ENCODE measurements at regions not wholly inside any gene's neighbourhood (a gene's known extent, or its start where the extent isn't known, plus 50 kb on each side); places are given as distances from the start of the nearest gene placed in this dataset.

DNA sequence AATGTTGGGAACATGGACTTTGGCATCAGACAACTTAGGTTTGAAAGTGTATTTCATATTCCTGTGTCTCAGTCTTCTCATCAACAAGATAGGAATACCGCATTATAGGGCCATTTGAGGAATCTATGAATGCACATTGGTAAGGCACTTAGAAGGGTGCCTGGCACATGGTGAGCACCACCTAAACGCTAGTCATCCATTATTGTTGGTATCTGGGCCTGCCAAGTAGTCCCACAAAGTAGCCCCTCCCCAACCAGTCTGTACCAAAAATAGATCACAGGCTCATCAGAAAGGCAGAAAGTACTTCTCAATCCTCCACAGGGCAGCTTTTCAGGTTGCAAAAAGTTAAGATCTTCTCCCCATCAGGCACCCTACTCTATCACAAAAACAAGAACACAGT lies 162.3 kb upstream of the KLF3 start:
- H3K9me3 Mint-ChIP-seq, result no peaks in the 10 kb centered on the region
- H3K27me3 Mint-ChIP-seq (ENCODE audit: insufficient read depth), result peaks cover 32% of the 10 kb centered on the region
- peaks cover 22% of the 10 kb centered on the region for H3K4me1 Mint-ChIP-seq (ENCODE audit: low read depth)
- H3K27ac Mint-ChIP-seq, result no peak overlapping the region
- intact Hi-C loops (cut with micrococcal nuclease), result no loop called here
- no peak overlapping the region for H3K4me3 Mint-ChIP-seq
- H3K36me3 Mint-ChIP-seq (ENCODE audit: low read depth), result peaks cover 2% of the 10 kb centered on the region
- no peak for DNase-seq (ENCODE audit: low spot score)

DNA sequence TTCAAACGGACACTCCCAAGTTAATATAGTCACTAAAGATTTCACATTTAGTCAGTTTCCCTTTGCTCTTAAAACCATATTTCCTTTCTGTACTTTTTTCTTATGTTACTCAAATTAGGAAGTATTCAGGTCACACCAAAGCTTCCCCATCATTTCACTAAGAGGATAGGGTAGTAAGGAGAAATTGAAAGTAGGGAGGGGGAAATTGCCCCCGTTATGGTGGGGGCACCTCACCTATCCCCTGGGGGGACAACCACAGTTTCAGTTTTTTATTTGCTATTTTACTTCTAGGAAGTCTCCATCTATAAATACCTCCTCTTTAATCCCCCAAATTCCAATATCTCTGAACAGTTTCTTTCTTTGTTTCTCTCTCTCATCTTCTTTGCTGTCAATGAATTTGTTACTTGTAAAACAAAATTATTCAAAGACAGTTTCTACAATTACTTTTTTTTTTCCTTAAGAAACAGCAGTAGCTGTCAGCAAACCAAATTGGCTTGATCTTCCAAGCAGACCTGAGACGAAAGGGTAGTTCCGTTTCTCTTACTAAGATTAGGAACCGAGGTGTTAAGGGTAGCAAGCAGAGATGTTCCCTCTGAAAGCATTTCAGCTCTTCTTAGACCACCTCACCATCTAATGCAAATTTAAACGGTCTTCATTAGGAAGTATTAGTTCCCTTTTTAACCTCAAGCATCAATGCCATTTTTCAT lies 160.2 kb upstream of the KLF3 start:
- peaks cover 44% of the 10 kb centered on the region for H3K4me1 Mint-ChIP-seq (ENCODE audit: low read depth)
- H3K9me3 Mint-ChIP-seq, result no peaks in the 10 kb centered on the region
- no peak for DNase-seq (ENCODE audit: low spot score)
- intact Hi-C loops (cut with micrococcal nuclease), result no loop called here
- H3K27ac Mint-ChIP-seq, result no peak overlapping the region
- no peak overlapping the region for H3K4me3 Mint-ChIP-seq
- peaks cover 42% of the 10 kb centered on the region for H3K27me3 Mint-ChIP-seq (ENCODE audit: insufficient read depth)
- H3K36me3 Mint-ChIP-seq (ENCODE audit: low read depth), result peaks cover 3% of the 10 kb centered on the region

DNA sequence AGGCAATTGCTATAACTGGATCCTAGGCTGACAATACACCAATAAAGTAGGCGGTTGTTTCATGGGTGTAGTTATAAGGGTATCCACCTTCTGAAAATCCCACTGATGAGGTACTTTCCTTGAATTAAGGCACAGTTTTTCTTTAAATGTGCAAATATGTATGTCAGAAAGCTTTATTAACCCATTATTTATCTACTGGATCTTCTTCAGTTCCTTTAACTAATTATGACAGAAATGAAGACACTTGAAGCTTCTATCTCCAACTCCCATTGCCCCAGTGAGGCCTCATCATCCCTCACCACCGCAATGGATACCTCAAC lies 159.6 kb upstream of the KLF3 start:
- H3K36me3 Mint-ChIP-seq (ENCODE audit: low read depth), result peaks cover 3% of the 10 kb centered on the region
- intact Hi-C loops (cut with micrococcal nuclease), result no loop called here
- no peak overlapping the region for H3K27ac Mint-ChIP-seq
- DNase-seq (ENCODE audit: low spot score), result no peak
- H3K4me3 Mint-ChIP-seq, result no peak overlapping the region
- no peaks in the 10 kb centered on the region for H3K9me3 Mint-ChIP-seq
- H3K27me3 Mint-ChIP-seq (ENCODE audit: insufficient read depth), result peaks cover 41% of the 10 kb centered on the region
- H3K4me1 Mint-ChIP-seq (ENCODE audit: low read depth), result peaks cover 49% of the 10 kb centered on the region

- peaks cover 84% of the 10 kb centered on the region for H3K4me1 Mint-ChIP-seq (ENCODE audit: low read depth)
- H3K4me3 Mint-ChIP-seq, result peak overlapping the region; percentile 68
- peaks cover 40% of the 10 kb centered on the region for H3K27me3 Mint-ChIP-seq (ENCODE audit: insufficient read depth)
- peak overlapping the region; percentile 42 for H3K27ac Mint-ChIP-seq
- intact Hi-C loops (cut with micrococcal nuclease), result no loop called here
- peak; percentile 49 for DNase-seq (ENCODE audit: low spot score)
- peaks cover 5% of the 10 kb centered on the region for H3K9me3 Mint-ChIP-seq
- H3K36me3 Mint-ChIP-seq (ENCODE audit: low read depth), result peaks cover 13% of the 10 kb centered on the region
Observed at GRCh38 chr4:38509551-38509950, 154.4 kb upstream of the KLF3 start.

GRCh38 chr4:38510201-38510600 lies 153.8 kb upstream of the KLF3 start:
- H3K4me3 Mint-ChIP-seq, result peak overlapping the region; percentile 68
- peaks cover 86% of the 10 kb centered on the region for H3K4me1 Mint-ChIP-seq (ENCODE audit: low read depth)
- no peak for DNase-seq (ENCODE audit: low spot score)
- intact Hi-C loops (cut with micrococcal nuclease), result no loop called here
- H3K9me3 Mint-ChIP-seq, result peaks cover 5% of the 10 kb centered on the region
- peaks cover 40% of the 10 kb centered on the region for H3K27me3 Mint-ChIP-seq (ENCODE audit: insufficient read depth)
- H3K27ac Mint-ChIP-seq, result peak overlapping the region; percentile 13
- H3K36me3 Mint-ChIP-seq (ENCODE audit: low read depth), result peaks cover 12% of the 10 kb centered on the region

DNA sequence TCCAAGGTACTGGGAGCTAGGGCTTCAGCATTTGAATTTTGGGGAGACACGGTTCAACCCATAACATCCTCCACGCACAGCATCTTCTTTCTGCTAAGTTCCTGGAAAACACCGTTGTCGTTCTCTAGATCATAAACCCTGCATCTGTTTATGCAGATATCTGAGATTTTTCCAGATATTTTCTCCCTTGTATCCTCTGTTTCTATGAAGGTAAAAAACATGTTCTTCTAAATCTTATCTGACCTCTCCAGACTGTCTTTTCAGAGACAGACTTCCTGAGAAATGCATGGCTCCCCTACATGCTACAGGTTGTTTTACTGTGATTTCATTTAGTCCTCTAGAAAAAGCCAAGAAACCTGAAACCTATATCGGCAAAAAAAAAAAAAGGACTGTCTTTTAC lies 152.3 kb upstream of the KLF3 start:
- peaks cover 5% of the 10 kb centered on the region for H3K9me3 Mint-ChIP-seq
- peak overlapping the region; percentile 3 for H3K4me3 Mint-ChIP-seq
- peaks cover 13% of the 10 kb centered on the region for H3K36me3 Mint-ChIP-seq (ENCODE audit: low read depth)
- H3K27ac Mint-ChIP-seq, result no peak overlapping the region
- no peak for DNase-seq (ENCODE audit: low spot score)
- intact Hi-C loops (cut with micrococcal nuclease), result no loop called here
- peaks cover 75% of the 10 kb centered on the region for H3K4me1 Mint-ChIP-seq (ENCODE audit: low read depth)
- peaks cover 39% of the 10 kb centered on the region for H3K27me3 Mint-ChIP-seq (ENCODE audit: insufficient read depth)

GRCh38 chr4:38512840-38513239 lies 151.2 kb upstream of the KLF3 start:
- Mint-ChIP-seq H3K9me3 (peaks cover 5% of the 10 kb centered on the region), H3K27ac (no peak overlapping the region), H3K4me3 (no peak overlapping the region), H3K36me3 (ENCODE audit: low read depth) (peaks cover 12% of the 10 kb centered on the region), H3K4me1 (ENCODE audit: low read depth) (peaks cover 64% of the 10 kb centered on the region), H3K27me3 (ENCODE audit: insufficient read depth) (peaks cover 28% of the 10 kb centered on the region)
- intact Hi-C loops (cut with micrococcal nuclease), result no loop called here
- DNase-seq (ENCODE audit: low spot score), result no peak

DNA sequence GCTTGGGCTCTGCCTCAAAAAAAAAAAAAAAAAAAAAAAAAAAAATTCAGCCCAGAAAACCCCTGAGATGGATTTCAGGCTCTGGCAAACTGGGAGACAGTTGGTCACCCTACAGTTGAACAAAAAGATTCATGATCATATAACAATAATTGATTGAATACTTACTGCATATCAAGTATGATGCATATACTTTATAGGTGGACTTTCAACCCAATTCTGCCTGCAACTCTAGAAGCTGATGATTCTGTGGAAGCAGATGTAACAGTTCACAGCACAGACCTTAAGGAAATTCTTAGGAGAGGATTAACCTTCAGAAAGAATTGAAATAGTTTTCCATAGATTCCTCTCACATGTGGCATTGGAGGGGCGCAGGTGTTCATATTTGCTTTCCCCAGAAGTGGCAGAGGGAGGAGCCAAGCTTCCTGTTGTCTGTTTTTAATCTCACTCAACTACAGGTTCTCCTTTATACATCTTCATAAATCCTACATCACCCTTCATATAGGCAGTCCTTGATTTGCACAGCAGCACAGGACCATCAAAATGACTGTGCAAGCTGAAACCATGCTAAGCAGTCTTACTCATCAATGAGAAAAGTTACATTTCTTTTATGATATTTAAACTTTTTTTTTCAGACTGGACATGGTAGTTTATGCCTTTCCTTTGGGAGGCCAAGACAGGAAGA lies 149.4 kb upstream of the KLF3 start:
- H3K4me1 Mint-ChIP-seq (ENCODE audit: low read depth), result peaks cover 46% of the 10 kb centered on the region
- H3K9me3 Mint-ChIP-seq, result peaks cover 5% of the 10 kb centered on the region
- DNase-seq (ENCODE audit: low spot score), result no peak
- peaks cover 29% of the 10 kb centered on the region for H3K27me3 Mint-ChIP-seq (ENCODE audit: insufficient read depth)
- H3K4me3 Mint-ChIP-seq, result no peak overlapping the region
- peaks cover 14% of the 10 kb centered on the region for H3K36me3 Mint-ChIP-seq (ENCODE audit: low read depth)
- no peak overlapping the region for H3K27ac Mint-ChIP-seq
- intact Hi-C loops (cut with micrococcal nuclease), result no loop called here

- Mint-ChIP-seq H3K4me1 (ENCODE audit: low read depth) (peaks cover 30% of the 10 kb centered on the region), H3K27me3 (ENCODE audit: insufficient read depth) (peaks cover 28% of the 10 kb centered on the region), H3K4me3 (no peak overlapping the region), H3K36me3 (ENCODE audit: low read depth) (peaks cover 19% of the 10 kb centered on the region), H3K9me3 (peaks cover 5% of the 10 kb centered on the region), H3K27ac (no peak overlapping the region)
- intact Hi-C loops (cut with micrococcal nuclease), result no loop called here
- no peak for DNase-seq (ENCODE audit: low spot score)
Observed at GRCh38 chr4:38516190-38516589, 147.8 kb upstream of the KLF3 start.

DNA sequence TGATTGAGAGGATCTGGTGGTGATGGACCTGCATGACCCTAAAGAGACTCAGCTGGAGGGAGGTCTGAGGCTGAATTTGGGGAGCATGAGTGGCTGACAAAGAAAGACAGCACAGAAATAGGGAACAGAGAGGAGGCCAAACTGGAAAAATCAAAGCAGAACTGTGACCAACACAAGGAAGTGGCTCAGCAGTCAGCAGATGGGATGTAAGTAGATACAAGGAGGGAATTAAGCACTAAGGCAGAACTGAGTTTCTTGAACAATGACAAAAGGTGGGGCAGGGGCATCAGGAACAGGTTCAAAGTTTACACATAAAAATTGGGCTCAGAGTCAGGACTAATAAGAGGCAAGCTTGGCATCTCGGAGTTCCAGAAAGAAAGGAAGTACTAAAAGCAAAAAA lies 144.3 kb upstream of the KLF3 start:
- H3K27me3 Mint-ChIP-seq (ENCODE audit: insufficient read depth), result peaks cover 24% of the 10 kb centered on the region
- peaks cover 12% of the 10 kb centered on the region for H3K36me3 Mint-ChIP-seq (ENCODE audit: low read depth)
- no peaks in the 10 kb centered on the region for H3K9me3 Mint-ChIP-seq
- H3K27ac Mint-ChIP-seq, result no peak overlapping the region
- H3K4me3 Mint-ChIP-seq, result no peak overlapping the region
- DNase-seq (ENCODE audit: low spot score), result no peak
- H3K4me1 Mint-ChIP-seq (ENCODE audit: low read depth), result peaks cover 22% of the 10 kb centered on the region
- intact Hi-C loops (cut with micrococcal nuclease), result loop anchor here (5.0 kb wide), 3 partner anchors 182 to 357 kb away; no protein-coding TSS in a partner anchor

DNA sequence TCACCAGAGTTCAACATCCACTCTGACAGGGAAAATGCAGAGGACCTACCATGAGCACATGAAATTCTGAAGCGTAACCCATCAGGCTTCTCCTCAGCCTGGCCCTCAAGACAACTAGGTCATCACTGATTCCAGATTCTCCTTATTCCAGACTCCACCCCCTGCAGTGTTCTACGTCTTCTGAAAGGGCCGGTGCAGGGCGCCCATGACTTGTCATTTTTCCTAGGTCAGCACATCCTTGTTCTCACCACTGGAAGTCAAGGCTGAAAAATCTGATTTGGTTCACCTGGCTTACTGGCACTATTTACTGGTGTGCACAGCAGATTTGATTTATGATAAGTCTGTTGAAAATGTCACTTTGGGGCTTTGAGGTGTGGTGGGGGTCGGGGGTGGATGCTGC lies 140.9 kb upstream of the KLF3 start:
- peaks cover 14% of the 10 kb centered on the region for H3K36me3 Mint-ChIP-seq (ENCODE audit: low read depth)
- H3K4me3 Mint-ChIP-seq, result no peak overlapping the region
- H3K9me3 Mint-ChIP-seq, result peaks cover 8% of the 10 kb centered on the region
- no peak overlapping the region for H3K27ac Mint-ChIP-seq
- peaks cover 33% of the 10 kb centered on the region for H3K27me3 Mint-ChIP-seq (ENCODE audit: insufficient read depth)
- DNase-seq (ENCODE audit: low spot score), result no peak
- intact Hi-C loops (cut with micrococcal nuclease), result loop anchor here (5.0 kb wide), 3 partner anchors 186 to 361 kb away; no protein-coding TSS in a partner anchor
- H3K4me1 Mint-ChIP-seq (ENCODE audit: low read depth), result peaks cover 23% of the 10 kb centered on the region

GRCh38 chr4:38523524-38524448 lies 140.2 kb upstream of the KLF3 start:
- intact Hi-C loops (cut with micrococcal nuclease), result loop anchor here (1.0 to 5.0 kb wide), 7 partner anchors 38 to 391 kb away; no protein-coding TSS in a partner anchor
- peak; percentile 48 for DNase-seq (ENCODE audit: low spot score)
- Mint-ChIP-seq H3K9me3 (peaks cover 8% of the 10 kb centered on the region), H3K4me1 (ENCODE audit: low read depth) (peaks cover 23% of the 10 kb centered on the region), H3K4me3 (peak overlapping the region; percentile 19), H3K27me3 (ENCODE audit: insufficient read depth) (peaks cover 32% of the 10 kb centered on the region), H3K36me3 (ENCODE audit: low read depth) (peaks cover 14% of the 10 kb centered on the region), H3K27ac (peak overlapping the region; percentile 51)

DNA sequence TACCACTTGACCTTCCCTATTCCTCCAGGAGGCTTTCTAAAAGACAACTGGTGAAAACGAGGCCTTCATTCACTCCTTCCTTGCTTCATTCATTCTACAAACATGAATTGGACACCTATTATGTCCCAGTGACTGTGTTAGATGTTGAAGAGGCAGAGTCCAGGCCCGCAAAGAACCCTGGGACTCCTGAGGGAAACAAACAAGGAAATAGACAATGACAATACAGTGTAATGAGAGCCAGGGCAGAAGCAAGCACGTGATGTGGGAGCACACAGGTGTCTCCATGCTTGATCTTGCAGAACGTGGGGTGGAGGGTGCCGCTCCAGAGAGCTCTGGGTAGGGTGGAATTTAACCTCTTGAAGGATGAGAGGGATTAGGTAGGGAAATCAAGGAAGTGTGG lies 137.6 kb upstream of the KLF3 start:
- Mint-ChIP-seq H3K36me3 (ENCODE audit: low read depth) (peaks cover 11% of the 10 kb centered on the region), H3K27ac (no peak overlapping the region), H3K4me3 (no peak overlapping the region), H3K4me1 (ENCODE audit: low read depth) (peaks cover 48% of the 10 kb centered on the region), H3K27me3 (ENCODE audit: insufficient read depth) (peaks cover 25% of the 10 kb centered on the region), H3K9me3 (peaks cover 11% of the 10 kb centered on the region)
- intact Hi-C loops (cut with micrococcal nuclease), result no loop called here
- DNase-seq (ENCODE audit: low spot score), result no peak

All from activated T-helper 1 cell treated with anti-CD3 and anti-CD28 coated beads, Interleukin-12 subunit alpha, Interleukin-12 subunit beta, Interleukin-2, Interleukin-4 antibody, amounts not matched to agents 30 ng/mL and 10 ng/mL and 1 ng/mL, durations not matched to agents 14 hours and 24 hours and 36 hours (primary cell).